ENCODE measurements at regions not wholly inside any gene's neighbourhood (a gene's known extent, or its start where the extent isn't known, plus 50 kb on each side); places are given as distances from the start of the nearest gene placed in this dataset.
"Not testable (repeated sequence)": the region's sequence is repeated elsewhere in the genome, so short reads cannot be mapped to it uniquely, and the experiment has no call there.

DNA sequence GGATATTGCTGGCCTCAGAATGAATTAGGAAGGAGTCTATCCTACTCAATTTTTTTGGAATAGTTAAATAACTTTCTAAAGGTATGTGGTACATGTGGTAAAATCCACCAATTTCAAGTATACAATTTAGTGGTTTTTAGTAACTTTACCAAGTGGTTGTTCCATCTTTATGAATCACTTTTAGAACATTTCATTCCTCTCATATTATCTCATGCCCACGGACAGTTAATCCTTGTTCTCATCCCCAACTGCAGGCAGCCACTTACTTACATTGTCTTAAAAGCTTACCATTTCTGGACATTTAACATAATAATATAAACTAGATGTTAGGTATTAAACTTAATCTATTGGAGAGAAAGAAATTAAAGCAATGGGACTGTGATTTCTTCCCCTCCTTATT lies 146.3 kb upstream of the ZC3H15 start:
- H3K4me3 ChIP-seq (ENCODE audit: low read length): no peak overlapping the region
- no peak for DNase-seq (ENCODE audit: low read depth)
- TF ChIP-seq, protein P1, sequence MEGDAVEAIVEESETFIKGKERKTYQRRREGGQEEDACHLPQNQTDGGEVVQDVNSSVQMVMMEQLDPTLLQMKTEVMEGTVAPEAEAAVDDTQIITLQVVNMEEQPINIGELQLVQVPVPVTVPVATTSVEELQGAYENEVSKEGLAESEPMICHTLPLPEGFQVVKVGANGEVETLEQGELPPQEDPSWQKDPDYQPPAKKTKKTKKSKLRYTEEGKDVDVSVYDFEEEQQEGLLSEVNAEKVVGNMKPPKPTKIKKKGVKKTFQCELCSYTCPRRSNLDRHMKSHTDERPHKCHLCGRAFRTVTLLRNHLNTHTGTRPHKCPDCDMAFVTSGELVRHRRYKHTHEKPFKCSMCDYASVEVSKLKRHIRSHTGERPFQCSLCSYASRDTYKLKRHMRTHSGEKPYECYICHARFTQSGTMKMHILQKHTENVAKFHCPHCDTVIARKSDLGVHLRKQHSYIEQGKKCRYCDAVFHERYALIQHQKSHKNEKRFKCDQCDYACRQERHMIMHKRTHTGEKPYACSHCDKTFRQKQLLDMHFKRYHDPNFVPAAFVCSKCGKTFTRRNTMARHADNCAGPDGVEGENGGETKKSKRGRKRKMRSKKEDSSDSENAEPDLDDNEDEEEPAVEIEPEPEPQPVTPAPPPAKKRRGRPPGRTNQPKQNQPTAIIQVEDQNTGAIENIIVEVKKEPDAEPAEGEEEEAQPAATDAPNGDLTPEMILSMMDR (IDR thresholded peaks at IDR 0.05; ENCODE audit: insufficient read depth, low read depth, low read length, missing control alignments): no peak

DNA sequence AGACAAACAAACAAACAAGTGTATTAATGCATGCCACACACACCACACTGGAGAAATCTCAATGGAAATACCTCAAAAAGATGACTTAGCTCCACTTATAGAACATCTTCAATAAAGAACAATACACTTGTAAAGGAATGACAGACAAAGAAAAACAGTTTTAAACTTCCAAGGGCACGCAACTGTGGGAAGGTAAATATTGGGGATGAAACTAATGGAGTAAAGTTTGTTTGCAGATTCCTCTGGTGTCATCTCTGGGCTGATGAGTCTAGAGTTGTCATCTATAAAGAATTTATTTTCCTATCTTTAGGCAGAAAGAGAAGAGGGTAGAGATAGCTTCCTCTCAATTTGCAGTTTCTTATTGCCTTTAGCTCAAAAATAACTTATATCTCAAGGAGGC lies 144.0 kb upstream of the ZC3H15 start:
- TF ChIP-seq, protein P1 (IDR thresholded peaks at IDR 0.05; ENCODE audit: insufficient read depth, low read depth, low read length, missing control alignments): no peak
- no peak for DNase-seq (ENCODE audit: low read depth)
- no peak overlapping the region for H3K4me3 ChIP-seq (ENCODE audit: low read length)

DNA sequence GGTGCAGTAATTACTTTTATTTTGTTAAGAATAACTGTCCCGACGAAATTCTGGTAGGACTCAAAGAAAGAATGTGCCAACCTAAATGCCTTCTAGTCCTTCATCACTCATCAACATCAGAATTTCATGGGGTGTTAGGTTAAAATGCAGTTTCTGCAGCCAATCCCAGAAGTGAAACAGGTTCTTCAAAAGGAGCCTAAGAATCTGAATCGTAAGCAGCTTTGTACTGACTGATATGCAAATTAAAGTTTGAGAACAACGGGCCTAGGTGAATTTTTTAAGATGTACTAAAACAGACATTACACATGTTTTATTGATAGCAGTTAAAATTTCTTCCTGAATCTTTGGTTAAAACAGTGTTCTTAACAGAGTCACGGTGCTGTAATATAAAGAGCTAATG lies 140.3 kb upstream of the ZC3H15 start:
- DNase-seq (ENCODE audit: low read depth): no peak
- TF ChIP-seq, protein P1 (IDR thresholded peaks at IDR 0.05; ENCODE audit: insufficient read depth, low read depth, low read length, missing control alignments): no peak
- no peak overlapping the region for H3K4me3 ChIP-seq (ENCODE audit: low read length)

DNA sequence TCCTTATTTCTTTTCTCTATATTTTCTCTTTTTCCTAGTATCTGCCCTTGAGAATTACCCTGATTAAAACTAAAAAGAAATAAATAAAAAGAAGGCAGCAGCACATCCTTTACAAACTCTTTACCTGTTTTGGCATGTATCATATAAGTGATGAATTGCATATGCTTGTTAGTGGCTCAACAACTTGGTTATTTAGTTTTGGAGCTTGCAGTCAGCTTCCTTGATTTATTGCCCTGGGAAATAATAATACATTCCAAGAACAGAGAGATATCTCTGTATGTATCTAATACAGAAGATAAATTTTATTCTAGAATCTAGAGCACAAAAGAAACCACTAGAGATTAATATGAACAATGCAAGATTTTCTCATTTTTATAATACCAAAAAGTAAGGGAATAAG lies 139.8 kb upstream of the ZC3H15 start:
- no peak for DNase-seq (ENCODE audit: low read depth)
- TF ChIP-seq, protein P1 (IDR thresholded peaks at IDR 0.05; ENCODE audit: insufficient read depth, low read depth, low read length, missing control alignments): no peak
- no peak overlapping the region for H3K4me3 ChIP-seq (ENCODE audit: low read length)

DNA sequence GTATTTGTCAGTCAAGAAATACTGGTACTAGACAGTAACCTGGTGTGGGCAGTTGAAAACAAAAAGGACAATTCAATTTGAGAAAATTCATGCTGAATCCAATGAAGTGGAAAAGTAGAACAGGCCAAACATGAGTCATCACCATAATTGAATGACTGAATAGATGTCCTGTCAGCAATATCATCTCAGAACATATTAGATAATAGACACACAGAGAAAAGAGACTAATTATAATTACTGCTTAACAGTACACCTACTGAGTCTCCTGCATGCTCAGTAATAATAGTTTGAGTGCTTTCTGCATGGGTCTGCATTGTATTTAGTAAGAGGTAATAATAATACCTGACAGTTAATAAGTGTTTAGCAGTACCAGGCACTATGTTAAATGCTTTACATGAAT lies 138.6 kb upstream of the ZC3H15 start:
- DNase-seq (ENCODE audit: low read depth): peak; percentile 63
- no peak overlapping the region for H3K4me3 ChIP-seq (ENCODE audit: low read length)
- TF ChIP-seq, protein P1 (IDR thresholded peaks at IDR 0.05; ENCODE audit: insufficient read depth, low read depth, low read length, missing control alignments): no peak

DNA sequence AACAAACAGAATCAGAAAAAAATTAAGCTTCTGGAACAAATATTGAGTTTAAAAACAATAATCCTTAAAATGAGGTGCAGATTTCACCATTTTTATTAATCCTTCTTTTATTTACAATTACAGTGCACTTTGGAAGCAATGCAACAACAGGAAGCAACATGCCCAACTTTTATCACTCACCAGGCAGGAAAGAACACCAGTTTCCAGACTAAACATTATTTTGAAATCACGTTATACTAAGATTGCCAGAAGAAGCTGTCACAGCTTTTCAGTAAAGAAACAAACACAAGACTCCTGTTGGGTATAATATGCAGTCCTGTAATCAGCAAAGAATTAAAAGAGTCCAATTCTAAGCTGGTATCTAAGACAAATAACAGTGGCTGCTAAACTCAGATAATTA lies 137.9 kb upstream of the ZC3H15 start:
- TF ChIP-seq, protein P1 (IDR thresholded peaks at IDR 0.05; ENCODE audit: insufficient read depth, low read depth, low read length, missing control alignments): no peak
- H3K4me3 ChIP-seq (ENCODE audit: low read length): no peak overlapping the region
- DNase-seq (ENCODE audit: low read depth): peak; percentile 84

DNA sequence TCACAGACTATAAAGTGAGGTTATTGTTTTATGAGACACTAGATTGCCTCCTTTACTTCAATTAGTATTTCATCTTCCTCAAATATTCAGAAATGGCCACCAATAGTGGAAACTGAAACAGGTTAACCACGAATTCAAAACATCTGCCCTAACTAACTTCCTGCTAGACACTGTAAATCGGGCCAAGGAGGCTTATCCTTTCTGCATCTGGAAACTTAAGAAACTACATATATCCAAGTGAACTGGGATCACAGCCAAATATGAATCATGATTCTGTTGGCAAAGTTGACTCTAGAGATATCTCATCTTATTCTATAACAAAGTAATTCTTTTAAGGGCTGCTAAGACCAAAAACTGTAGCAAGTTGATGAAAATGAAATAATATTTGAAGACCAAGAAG lies 136.6 kb upstream of the ZC3H15 start:
- peak; percentile 92 for DNase-seq (ENCODE audit: low read depth)
- TF ChIP-seq, protein P1 (IDR thresholded peaks at IDR 0.05; ENCODE audit: insufficient read depth, low read depth, low read length, missing control alignments): no peak
- H3K4me3 ChIP-seq (ENCODE audit: low read length): no peak overlapping the region

DNA sequence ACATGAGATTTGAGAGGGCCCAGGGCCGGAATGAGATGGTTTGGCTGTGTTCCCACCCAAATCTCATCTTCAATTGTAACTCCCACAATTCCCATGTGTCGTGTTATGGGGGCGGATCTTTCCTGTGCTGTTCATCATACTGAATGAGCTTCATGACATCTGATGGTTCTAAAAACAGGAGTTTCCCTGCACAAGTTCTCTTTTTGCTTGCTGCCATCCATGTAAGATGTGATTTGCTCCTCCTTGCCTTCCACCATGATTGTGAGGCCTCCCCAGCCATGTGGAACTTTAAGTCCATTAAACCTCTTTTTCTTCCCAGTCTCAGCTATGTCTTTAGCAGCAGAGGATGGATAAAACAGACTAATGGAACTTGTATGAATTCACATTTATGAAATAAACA lies 131.9 kb upstream of the ZC3H15 start:
- not testable (repeated sequence) for DNase-seq (ENCODE audit: low read depth); H3K4me3 ChIP-seq (ENCODE audit: low read length)
